Mesothelial cell of epicardium (in vitro differentiated cells): ENCODE measurements at regions not wholly inside any gene's neighbourhood (a gene's known extent, or its start where the extent isn't known, plus 50 kb on each side); places are given as distances from the start of the nearest gene placed in this dataset.

Experiments
- DNase-seq, 2 experiments: peaks; one replicate each; pipeline ENCODE4 v3.0.0; 2021; ENCODE audit warnings: low spot score in 2 of 2; ENCODE audit not compliant: unreplicated experiment in 2 of 2
- H3K27ac Mint-ChIP-seq: 2 replicates; pipeline ENCODE4 v1.8.0; 2021; ENCODE audit warnings: mixed read lengths
- H3K27me3 Mint-ChIP-seq: 2 replicates; pipeline ENCODE4 v1.8.0; 2021; ENCODE audit warnings: low read depth, mixed read lengths
- H3K36me3 Mint-ChIP-seq: 2 replicates; pipeline ENCODE4 v1.8.0; 2021; ENCODE audit warnings: mixed read lengths
- H3K4me1 Mint-ChIP-seq: 2 replicates; pipeline ENCODE4 v1.8.0; 2021; ENCODE audit warnings: mixed read lengths
- H3K4me3 Mint-ChIP-seq: 2 replicates; pipeline ENCODE4 v1.8.0; 2021; ENCODE audit warnings: mild to moderate bottlenecking, moderate library complexity, mixed read lengths
- H3K9me3 Mint-ChIP-seq: 2 replicates; pipeline ENCODE4 v1.8.0; 2021; ENCODE audit warnings: mixed read lengths
- TF ChIP-seq, protein P1 (sequence below): fragments of 200-600 bp; sonication (generic); IDR thresholded peaks from one replicate; pipeline ENCODE4 v1.5.0; 2021; ENCODE audit warnings: antibody characterized with exemption; ENCODE audit not compliant: unreplicated experiment

DNA sequence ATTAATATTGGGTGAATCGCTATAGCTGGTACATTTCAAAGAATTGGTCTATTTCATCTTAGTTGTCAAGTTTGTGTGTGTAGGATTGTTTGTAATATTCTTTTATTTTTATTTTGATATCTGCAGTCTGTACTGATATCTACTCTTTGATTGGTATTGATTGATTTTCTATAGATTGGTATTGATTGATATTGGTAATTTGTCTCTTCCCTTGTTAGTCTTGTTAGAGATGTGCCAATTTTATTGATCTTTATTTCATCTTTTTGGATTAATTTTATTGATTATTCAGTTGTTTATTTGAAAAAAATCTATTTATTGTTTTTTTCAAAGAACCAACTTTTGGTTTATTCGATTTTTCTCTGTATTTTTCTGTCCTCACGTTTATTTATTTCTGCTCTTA lies 61.4 kb downstream of the TM2D3 start:
- Mint-ChIP-seq H3K4me1 (no peaks in the 10 kb centered on the region), H3K27ac (no peak overlapping the region), H3K27me3 (peaks cover 61% of the 10 kb centered on the region), H3K9me3 (peaks cover 28% of the 10 kb centered on the region), H3K36me3 (no peaks in the 10 kb centered on the region), H3K4me3 (no peak overlapping the region)
- no peak for DNase-seq
- TF ChIP-seq, protein P1, sequence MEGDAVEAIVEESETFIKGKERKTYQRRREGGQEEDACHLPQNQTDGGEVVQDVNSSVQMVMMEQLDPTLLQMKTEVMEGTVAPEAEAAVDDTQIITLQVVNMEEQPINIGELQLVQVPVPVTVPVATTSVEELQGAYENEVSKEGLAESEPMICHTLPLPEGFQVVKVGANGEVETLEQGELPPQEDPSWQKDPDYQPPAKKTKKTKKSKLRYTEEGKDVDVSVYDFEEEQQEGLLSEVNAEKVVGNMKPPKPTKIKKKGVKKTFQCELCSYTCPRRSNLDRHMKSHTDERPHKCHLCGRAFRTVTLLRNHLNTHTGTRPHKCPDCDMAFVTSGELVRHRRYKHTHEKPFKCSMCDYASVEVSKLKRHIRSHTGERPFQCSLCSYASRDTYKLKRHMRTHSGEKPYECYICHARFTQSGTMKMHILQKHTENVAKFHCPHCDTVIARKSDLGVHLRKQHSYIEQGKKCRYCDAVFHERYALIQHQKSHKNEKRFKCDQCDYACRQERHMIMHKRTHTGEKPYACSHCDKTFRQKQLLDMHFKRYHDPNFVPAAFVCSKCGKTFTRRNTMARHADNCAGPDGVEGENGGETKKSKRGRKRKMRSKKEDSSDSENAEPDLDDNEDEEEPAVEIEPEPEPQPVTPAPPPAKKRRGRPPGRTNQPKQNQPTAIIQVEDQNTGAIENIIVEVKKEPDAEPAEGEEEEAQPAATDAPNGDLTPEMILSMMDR = no peak

DNA sequence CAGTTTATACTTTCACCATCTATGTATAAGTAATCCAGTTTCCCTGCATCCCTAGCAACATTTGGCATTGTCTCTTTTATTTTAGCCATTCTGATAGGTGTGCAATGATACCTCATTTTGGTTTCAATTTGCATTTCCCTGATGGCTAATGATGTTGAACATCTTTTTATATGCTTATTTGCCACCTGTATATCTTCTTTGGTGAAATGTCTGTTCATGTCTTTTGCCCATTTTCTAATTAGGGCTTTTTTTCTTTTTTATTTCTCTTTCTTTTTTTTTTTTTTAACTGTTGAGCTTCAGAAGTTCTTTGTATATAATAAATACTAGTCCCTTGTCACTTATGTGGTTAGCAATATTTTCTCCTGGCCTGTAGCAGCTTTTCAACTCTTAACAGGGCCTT lies 68.9 kb downstream of the TM2D3 start:
- TF ChIP-seq, protein P1 = no peak
- Mint-ChIP-seq H3K27ac (no peak overlapping the region), H3K36me3 (no peaks in the 10 kb centered on the region), H3K27me3 (peaks cover 65% of the 10 kb centered on the region), H3K4me3 (no peak overlapping the region), H3K9me3 (peaks cover 9% of the 10 kb centered on the region), H3K4me1 (no peaks in the 10 kb centered on the region)
- DNase-seq = no peak

DNA sequence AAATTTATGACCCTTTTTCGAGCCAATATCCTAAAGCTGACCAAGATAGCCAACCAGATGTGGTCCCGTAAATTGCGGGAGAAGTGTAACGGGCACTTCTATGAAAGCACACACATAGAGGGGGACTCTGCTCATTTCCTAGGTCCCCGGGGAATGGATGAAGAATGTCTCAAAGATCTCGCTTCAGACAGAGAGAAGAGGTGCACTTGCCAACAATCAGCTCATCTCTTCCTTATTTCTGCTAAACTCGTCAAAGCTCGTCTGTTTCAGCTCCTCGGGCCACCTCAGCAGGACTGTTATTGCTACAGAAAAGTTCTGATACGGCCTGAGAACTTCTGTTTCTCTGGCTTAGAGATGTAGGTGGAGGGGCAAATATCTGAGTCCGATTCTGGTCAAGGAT lies 71.8 kb downstream of the TM2D3 start:
- Mint-ChIP-seq H3K27me3 (peaks cover 68% of the 10 kb centered on the region), H3K36me3 (no peaks in the 10 kb centered on the region), H3K27ac (no peak overlapping the region), H3K9me3 (peaks cover 9% of the 10 kb centered on the region), H3K4me1 (no peaks in the 10 kb centered on the region), H3K4me3 (no peak overlapping the region)
- TF ChIP-seq, protein P1 = no peak
- no peak for DNase-seq

DNA sequence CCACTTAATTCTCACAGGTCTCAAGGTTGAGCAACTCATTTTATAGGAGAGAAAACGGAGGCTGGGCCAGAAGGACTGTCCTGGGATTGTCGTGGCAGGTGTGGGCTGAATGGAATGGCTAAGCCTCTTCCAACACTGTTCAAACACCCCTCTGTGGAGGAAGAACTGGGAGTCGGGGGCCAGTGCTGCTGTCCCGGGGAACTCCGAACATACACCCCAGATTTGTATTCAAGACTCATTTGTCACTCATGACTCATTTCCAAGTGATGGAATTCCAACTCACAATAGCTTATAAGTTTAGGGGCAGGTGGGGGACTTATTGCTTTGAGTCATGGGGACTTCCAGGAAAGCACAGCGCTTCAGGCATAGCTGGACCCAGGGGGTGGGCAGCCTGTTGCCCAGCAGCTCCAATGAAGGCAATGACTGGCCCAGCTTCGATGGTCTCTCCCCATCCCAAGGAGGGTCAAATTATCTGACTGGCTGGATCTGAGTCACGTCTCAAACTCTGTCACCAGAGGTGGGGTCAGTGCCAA lies 72.5 kb downstream of the TM2D3 start:
- H3K9me3 Mint-ChIP-seq = peaks cover 9% of the 10 kb centered on the region
- no peak overlapping the region for H3K27ac Mint-ChIP-seq
- H3K4me3 Mint-ChIP-seq = no peak overlapping the region
- H3K36me3 Mint-ChIP-seq = no peaks in the 10 kb centered on the region
- DNase-seq = no peak
- TF ChIP-seq, protein P1 = no peak
- no peaks in the 10 kb centered on the region for H3K4me1 Mint-ChIP-seq
- H3K27me3 Mint-ChIP-seq = peaks cover 73% of the 10 kb centered on the region

DNA sequence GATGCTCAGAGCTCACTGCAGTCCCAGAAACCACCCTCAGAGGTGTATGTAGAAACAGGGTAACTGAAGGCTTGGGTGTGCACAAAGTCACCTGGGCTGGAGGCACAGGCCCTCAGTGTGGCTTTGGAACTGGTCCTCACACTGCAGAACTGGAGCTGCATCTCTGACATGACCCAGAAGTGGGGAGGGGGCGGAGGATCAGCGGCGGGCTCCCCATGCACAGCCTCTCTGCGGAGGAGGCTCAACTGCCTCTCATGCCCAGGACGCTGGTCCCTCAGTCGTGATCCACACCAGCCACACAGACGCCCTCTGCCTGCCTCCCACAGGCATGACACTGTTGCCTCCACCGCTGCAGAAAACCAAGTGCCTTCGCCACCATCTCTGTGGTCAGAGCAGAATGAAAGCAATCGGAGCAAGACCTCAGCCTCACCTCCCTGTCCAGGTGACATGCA lies 73.7 kb downstream of the TM2D3 start:
- peaks cover 80% of the 10 kb centered on the region for H3K27me3 Mint-ChIP-seq

More for the DNA sequence above, 73.7 kb downstream of the TM2D3 start:
- peaks cover 1% of the 10 kb centered on the region for H3K9me3 Mint-ChIP-seq
- TF ChIP-seq, protein P1 = peak; percentile 21
- no peaks in the 10 kb centered on the region for H3K36me3 Mint-ChIP-seq
- no peak for DNase-seq
- no peak overlapping the region for H3K4me3 Mint-ChIP-seq
- H3K4me1 Mint-ChIP-seq = no peaks in the 10 kb centered on the region
- no peak overlapping the region for H3K27ac Mint-ChIP-seq
